ENCODE measurements at regions not wholly inside any gene's neighbourhood (a gene's known extent, or its start where the extent isn't known, plus 50 kb on each side); places are given as distances from the start of the nearest gene placed in this dataset.
"Not testable (repeated sequence)": the region's sequence is repeated elsewhere in the genome, so short reads cannot be mapped to it uniquely, and the experiment has no call there.

- Histone ChIP-seq H3K4me3 (no peak overlapping the region), H3K27ac (no peak overlapping the region)
- DNase-seq (ENCODE audit: low spot score) = no peak
- no peak for TF ChIP-seq CTCF (IDR thresholded peaks at IDR 0.05)
These were observed 888.6 kb downstream of the DIAPH3 start for GRCh38 chr13:59274958-59275727.

- no peak for TF ChIP-seq CTCF (IDR thresholded peaks at IDR 0.05)
- no peak for DNase-seq (ENCODE audit: low spot score)
- Histone ChIP-seq H3K4me3 (no peak overlapping the region), H3K27ac (no peak overlapping the region)
These were observed 887.3 kb downstream of the DIAPH3 start for GRCh38 chr13:59276436-59276835.

GRCh38 chr13:59277106-59277505 is 886.6 kb downstream of the DIAPH3 start:
- TF ChIP-seq CTCF (IDR thresholded peaks at IDR 0.05) = no peak
- H3K27ac ChIP-seq = no peak overlapping the region
- no peak overlapping the region for H3K4me3 ChIP-seq
- no peak for DNase-seq (ENCODE audit: low spot score)

GRCh38 chr13:59279028-59279427 is 884.7 kb downstream of the DIAPH3 start:
- H3K27ac ChIP-seq = no peak overlapping the region
- no peak for DNase-seq (ENCODE audit: low spot score)
- H3K4me3 ChIP-seq = no peak overlapping the region
- no peak for TF ChIP-seq CTCF (IDR thresholded peaks at IDR 0.05)

GRCh38 chr13:59279576-59279975 is 884.2 kb downstream of the DIAPH3 start:
- no peak for DNase-seq (ENCODE audit: low spot score)
- Histone ChIP-seq H3K4me3 (no peak overlapping the region), H3K27ac (no peak overlapping the region)
- no peak for TF ChIP-seq CTCF (IDR thresholded peaks at IDR 0.05)

GRCh38 chr13:59280297-59280696 is 883.4 kb downstream of the DIAPH3 start:
- no peak for DNase-seq (ENCODE audit: low spot score)
- no peak for TF ChIP-seq CTCF (IDR thresholded peaks at IDR 0.05)
- Histone ChIP-seq H3K4me3 (no peak overlapping the region), H3K27ac (no peak overlapping the region)

- DNase-seq (ENCODE audit: low spot score) = no peak
- Histone ChIP-seq H3K4me3 (no peak overlapping the region), H3K27ac (no peak overlapping the region)
- TF ChIP-seq CTCF (IDR thresholded peaks at IDR 0.05) = no peak
These were observed 882.3 kb downstream of the DIAPH3 start for GRCh38 chr13:59281453-59281852.

- H3K27ac ChIP-seq; H3K4me3 ChIP-seq; DNase-seq (ENCODE audit: low spot score): not testable (repeated sequence)
These were observed 871.5 kb downstream of the DIAPH3 start for GRCh38 chr13:59292240-59292639.
